ENCODE measurements at regions not wholly inside any gene's neighbourhood (a gene's known extent, or its start where the extent isn't known, plus 50 kb on each side); places are given as distances from the start of the nearest gene placed in this dataset.

GRCh38 chr2:76445880-76446279, 735.2 kb upstream of the GCFC2 start:
- TF ChIP-seq, protein P1, sequence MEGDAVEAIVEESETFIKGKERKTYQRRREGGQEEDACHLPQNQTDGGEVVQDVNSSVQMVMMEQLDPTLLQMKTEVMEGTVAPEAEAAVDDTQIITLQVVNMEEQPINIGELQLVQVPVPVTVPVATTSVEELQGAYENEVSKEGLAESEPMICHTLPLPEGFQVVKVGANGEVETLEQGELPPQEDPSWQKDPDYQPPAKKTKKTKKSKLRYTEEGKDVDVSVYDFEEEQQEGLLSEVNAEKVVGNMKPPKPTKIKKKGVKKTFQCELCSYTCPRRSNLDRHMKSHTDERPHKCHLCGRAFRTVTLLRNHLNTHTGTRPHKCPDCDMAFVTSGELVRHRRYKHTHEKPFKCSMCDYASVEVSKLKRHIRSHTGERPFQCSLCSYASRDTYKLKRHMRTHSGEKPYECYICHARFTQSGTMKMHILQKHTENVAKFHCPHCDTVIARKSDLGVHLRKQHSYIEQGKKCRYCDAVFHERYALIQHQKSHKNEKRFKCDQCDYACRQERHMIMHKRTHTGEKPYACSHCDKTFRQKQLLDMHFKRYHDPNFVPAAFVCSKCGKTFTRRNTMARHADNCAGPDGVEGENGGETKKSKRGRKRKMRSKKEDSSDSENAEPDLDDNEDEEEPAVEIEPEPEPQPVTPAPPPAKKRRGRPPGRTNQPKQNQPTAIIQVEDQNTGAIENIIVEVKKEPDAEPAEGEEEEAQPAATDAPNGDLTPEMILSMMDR (IDR thresholded peaks at IDR 0.05): no peak
- no peak for TF ChIP-seq POLR2A (IDR thresholded peaks at IDR 0.05)
